ENCODE measurements at regions not wholly inside any gene's neighbourhood (a gene's known extent, or its start where the extent isn't known, plus 50 kb on each side); places are given as distances from the start of the nearest gene placed in this dataset.

DNA sequence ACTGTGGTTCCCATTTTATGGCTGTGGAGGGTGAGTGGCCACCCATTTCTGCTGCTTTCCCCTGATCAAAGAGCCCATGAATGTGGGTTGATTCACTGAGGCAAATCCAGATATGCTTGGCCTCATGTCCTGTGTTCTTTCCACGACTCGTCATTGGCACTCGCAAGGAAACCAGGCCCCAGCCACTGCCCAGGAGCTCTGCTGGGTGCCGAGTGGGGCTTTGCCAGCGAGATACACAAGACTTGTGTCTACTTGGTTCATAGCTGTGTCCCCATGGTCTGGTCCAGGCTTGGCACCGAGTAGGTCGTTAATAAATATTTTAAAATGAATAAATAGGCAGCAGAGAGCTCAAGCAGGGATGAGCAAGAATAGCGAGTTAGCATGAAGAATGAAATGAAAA lies 1291.5 kb downstream of the TBC1D22A start:
- DNase-seq = no peak

DNA sequence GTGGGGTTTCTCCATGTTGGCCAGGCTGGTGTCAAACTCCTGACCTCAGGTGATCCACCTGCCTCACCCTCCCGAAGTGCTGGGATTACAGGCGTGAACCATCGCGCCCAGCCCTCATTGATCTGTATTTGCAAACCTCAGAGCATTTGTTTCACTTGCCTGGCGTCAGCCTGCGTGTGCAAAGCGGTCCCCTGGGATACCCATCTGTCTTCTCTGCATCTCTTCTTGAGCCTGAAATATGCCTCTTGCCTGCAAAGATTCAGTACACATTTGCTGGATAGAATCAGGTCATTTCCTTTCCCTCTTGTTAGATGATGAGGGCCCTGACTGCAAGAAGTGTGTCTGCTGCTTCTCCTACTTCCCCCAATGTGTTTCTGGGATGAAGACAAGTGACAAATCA lies 1291.0 kb downstream of the TBC1D22A start:
- no peak for DNase-seq

DNA sequence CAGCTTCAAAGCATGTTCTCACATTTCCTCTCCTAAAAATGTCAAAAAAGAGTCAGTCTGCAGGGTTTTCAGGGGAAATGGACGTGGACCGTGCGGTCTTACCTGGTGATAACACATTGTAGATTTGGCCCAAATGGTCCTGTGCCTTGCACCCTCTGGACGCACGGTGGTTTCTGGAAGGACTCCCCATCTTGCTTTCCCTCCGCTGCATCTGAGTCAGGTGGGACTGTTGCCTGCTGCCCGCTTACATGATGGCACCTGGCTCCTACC lies 1290.1 kb downstream of the TBC1D22A start:
- no peak for DNase-seq

DNA sequence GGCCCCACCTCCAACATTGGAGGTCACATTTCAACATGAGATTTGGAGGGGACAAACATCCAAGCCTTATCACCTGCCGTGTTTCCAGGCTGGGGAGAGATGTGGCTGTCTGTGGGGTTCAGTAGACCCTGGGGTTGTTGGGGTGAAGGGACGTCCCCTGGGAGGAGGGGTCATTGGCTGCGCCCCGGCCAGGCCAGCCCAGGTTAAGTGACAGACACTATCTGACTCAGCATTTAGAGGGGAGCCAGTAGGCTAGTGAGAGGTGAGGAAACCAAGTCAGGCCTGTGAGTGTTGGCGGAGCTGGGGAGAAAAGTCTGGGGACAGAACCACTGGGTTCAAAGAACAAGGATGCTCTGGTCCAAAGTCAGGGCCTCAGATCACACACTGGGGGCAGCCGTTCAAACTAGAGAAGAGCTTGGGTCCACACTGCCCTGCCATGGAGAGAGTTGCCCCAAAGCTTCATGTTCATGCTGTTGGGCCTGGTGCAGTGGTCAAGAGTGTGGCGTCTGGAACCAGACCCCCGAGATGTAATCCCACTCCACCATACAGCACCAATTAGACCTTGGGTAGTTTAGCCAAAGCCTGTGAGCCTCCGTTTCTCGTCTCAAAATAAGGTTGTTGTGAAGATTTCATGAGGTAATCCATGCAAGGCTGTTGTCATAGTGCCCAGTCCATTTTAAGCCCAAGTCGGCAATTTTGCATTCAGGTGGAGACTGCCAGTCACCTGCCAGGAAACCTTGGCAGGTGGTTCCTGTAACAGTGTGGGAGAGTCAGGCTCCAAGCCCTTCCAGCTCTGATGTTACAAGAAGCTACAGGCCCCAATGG lies 1289.6 kb downstream of the TBC1D22A start:
- no peak for DNase-seq

DNA sequence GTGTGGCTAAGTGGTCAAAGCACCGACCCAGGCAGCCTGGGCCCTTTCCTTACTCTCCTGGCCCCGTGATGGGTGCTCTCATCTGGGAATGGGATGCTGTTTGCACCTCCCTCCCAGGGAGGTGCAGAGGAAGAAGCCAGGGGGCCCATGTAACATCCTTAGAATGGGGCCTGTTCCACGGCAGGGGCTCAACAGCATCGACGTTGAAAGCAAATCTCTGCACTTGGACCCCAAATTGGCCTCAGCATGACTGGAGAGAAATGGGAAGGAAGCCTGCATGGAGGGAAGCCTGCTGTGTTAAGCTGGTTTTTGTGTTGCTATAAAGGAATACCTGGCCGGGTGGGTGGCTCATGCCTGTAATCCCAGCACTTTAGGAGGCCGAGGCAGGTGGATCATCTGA lies 1288.4 kb downstream of the TBC1D22A start:
- DNase-seq = no peak

DNA sequence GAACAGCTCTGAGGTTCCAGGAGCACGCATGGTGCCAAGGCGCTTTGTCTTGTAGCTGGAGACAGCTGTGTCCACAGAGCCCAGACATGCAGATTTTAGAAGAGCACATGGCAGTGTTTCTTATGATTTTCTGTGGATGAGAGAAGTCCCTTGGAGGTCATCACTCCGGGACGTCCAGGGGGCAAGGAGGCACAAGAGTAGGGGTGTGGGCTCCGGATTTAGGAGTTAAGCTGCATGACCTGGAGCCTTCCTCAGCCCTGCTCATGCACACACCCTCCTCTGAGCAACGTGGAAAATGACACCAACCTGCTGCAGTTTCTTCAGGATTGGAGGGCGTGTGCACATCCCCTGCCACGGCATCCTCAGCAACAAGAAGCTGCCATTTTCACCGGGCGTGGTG lies 1286.7 kb downstream of the TBC1D22A start:
- DNase-seq = no peak

DNA sequence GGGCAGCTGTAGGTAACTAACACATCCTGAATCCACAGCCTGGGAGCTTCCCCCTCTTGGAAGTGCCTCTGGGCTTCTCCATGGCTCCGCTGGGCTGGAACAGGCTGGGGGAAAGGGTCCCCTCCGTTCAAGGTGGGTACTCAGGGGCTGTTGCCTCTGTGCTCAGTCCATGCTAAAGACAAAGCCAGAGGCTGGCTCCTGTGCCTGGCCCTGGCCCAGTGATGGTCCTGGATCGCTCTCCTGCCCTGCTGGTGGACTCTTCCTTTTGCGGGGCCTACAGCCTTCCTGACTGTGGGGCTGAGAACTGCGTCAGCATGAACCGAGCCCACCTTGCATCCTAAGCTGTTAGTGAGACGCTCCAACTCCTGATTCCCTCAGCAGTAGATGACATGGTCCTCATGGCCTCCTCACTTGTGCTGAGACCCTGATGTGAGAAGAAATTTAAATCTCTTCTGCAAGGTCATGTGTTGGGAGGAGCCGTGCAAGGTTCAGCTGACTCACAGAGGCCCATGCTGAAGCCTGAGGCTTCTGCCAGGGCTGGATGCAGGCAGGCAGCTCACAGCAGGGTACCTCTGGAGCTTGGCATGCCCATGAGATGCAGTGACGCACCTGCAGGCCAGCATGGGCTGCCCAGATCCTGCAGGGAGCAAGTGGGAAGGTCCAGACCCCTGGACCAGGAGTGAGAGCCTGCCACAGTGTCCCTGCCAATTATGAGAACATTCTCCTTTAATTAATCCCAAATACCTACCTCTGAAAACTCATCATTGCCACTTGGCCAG lies 1285.5 kb downstream of the TBC1D22A start:
- no peak for DNase-seq

DNA sequence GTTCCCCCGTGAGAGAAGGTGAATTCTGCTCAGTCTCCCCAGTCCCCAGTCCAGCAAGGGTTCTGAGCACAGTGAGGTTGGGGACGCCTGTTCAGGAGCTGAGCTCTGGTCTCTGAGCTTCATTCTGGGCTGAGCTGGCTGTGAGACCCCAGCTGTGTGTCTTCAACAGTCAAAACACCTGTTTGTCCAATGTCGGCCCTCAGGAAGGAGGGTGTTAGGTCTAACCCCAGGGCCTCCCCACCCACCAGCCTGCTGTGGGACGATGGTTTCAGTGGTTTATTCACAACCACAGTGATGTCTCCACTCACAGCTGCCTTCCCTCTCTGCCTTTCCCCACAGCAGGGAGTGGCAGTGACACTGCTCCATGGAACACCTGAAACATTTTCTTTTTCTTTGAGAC lies 1282.9 kb downstream of the TBC1D22A start:
- no peak for DNase-seq

DNA sequence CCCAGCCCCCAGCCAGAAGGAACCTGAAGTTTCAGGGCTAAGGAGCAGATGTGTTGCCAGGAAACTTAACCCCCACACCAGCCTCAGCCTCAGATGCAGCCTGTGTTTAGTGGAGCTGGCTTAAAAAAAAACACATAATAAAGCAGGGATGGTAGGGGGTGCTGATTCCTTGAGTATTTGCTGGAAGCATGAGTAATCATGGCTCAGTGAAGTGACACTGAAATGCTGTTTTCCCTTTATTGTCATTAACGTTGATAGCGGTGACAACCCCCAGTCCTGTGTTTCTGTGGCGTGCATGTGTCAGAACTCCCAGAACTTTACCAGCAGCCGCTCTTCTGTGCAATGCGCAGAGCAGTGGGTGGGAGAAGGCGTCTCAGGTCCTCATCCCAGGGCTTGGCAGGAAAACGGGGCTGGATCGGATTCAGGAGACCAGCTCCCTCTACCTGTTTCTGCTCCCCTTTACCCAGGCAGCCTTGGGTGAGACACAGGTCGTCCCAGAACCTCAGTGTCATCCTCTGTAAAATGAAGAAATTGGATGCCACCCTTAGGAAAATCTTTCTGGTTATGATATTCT lies 1282.1 kb downstream of the TBC1D22A start:
- DNase-seq = no peak

DNA sequence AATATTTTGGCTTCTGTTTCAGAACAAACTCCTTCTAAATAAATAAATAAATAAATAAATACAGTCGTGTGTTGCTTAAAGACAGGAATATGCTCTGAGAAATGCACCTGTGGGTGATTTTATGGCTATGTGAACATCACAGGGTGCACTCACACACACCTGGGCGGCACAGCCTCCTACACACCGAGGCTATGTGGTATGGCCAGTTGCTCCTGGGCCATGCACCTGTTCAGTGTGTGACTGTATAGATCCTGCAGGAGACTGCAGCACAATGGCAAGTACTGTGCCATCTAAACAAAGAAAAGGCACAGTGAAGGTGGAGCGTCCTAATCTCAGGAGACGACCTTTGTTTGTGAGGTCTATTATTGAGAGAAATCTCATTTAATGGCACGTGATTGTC lies 1281.1 kb downstream of the TBC1D22A start:
- no peak for DNase-seq

DNA sequence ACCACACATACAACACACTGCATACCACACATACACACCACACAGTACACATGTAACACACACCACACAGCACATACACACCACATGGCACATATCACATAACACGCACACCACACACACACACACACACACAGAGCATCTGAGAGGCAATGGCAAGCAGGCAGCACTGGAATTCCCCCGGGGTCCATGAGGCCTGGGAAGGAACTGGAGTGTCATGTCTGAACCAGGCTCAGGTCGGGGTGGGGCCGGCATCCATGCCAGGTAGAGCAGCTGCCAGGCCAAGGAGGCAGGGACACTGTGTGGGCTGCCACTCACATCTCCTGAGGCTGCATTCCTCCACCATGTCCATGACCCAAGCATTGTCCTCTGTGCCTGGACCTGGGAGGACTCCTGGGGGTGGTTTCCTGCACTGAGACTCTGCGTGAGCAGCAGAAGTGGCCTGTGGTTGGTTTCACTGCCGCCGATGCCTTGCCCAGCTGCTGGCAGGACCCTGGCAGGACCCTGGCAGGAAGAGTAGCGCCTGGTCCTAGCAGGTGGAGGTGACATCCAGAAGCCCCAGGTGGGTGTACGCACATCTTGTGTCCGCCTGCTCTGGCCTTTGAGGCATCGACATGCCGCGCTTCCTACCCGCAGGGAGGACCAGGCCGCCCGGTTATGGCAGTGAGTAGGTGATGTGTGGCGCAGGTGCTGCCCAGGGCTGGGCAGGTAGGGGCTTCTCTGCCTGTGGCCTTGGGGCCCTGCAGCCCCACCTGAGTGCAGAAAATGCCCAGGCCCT lies 1280.4 kb downstream of the TBC1D22A start:
- DNase-seq = no peak

DNA sequence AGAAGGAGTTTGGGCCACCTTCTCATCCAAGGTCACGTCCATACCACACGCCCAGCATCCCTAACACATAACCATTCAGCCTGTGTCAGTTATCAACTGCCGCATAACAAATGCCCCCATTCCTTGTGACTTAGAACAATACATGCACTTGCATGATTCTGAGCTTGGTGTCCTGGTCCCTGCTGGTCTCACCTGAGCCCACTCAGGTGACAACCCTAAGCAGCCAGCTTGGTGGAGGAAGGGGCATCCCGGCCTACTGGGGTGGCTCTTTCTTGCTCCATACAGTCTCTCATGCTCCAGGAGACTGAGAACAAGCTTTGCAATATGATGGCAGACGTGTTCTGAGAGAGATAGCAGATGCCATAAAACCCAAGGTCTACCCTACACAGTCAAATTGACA lies 1276.9 kb downstream of the TBC1D22A start:
- DNase-seq = no peak

DNA sequence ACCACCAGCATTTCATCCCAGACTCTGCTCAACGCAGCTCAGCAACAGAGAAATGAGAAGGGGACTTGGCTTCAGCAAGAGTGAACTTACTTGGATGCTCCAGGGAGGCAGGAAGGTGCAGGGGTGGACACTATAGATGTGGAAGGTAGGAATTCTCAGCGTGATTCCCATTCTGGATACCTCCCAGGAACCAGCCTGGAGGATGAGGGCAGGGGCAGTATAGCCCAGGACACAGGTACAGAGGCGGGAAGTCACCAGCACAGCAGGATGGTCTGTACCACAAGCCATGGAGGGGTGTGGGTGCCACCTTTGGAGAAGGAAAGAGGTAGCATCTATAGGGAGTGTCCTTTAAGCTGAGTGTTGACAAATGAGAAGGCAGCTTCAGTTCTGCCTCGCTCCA lies 1275.2 kb downstream of the TBC1D22A start:
- DNase-seq = no peak

DNA sequence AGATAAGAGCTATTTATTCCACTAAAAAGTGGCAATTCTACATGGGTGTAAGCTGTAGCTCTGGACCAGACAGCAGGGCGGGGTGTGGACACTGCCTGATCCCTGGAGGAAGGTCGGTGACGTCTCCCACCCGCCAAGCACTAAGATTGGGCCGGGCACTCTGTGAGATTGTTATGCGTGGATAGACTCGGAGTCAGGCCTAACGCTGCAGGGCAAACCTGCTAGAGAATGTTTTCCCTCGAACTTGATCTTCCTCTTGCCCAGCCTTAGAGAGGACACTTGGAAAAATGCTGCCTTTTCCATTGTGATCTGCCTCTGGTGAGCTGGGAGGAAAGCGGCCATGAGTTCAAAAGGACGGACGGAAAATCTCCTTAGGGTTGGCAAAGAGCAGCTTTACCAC lies 1273.4 kb downstream of the TBC1D22A start:
- DNase-seq = no peak

DNA sequence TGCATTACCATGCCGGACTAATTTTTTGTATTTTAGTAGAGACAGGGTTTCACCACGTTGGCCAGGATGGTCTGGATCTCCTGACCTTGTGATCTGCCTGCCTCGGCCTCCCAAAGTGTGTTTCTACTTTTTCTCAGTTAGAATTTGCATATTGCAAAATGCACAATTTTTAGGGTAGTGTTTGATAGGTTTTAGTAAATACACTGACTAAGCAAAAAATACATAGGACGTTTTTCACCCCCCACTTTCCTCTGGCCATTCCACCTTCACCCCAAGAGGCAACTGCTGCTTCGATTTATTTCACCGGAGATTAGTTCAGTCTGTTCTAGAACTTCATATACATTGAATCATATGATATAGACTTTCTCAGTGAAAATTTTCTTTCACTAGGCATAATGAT lies 1269.1 kb downstream of the TBC1D22A start:
- no peak for DNase-seq

DNA sequence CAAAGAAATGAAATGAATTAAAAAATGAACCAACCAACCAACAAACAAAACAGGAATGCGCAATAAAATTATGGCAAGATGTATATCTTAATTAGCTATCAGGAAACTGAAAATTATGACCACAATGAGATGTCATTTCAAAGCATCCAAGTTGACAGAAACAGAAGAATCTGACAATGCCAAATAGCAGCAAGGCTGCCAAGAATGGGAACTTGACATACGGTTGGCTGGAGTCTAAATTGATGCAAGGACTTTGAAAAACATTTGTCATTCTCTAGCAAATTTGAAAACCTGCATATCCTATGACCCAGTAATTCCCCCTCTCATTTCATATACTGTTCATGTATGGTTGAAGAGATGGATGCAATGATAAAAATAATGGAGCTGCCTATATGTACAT lies 1262.6 kb downstream of the TBC1D22A start:
- no peak for DNase-seq

DNA sequence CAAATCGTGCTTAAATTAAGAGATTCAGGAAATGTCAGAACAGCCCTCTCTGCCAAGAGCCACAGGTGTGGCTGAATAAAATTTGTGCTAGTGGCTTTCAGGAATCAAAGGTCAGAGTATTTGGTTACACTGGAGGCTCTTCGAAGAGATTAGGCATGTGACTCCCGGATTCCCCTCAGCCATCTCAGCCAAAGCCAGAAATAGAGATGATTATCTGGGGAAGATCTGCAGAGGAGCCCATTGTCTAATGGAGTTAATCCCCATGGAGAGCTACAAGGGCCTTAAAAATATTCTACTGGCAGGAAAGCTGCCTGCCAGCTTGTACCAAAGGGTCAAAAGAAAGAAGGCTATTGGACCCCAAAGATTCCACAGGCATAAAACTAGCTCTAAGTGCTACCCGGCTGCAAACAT lies 1259.5 kb downstream of the TBC1D22A start:
- no peak for DNase-seq

DNA sequence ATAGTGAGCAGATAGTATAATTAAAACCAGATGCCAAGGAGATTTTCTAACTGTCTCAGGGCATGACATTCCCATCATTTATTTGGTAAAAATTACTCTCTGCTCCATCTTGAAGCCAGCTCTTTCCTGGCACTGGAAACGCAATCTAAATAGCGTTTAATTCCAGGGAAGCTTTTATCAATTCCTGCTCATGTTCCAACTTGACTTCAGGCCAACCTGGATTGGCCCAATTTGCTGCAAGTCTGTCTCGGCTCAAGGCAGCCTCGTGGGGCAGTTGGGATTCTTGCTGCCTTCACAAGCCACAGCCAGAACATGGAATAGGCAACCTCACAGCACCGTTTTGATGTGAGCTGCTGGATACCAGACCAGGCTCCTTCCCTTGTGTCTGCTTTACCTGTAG lies 1255.9 kb downstream of the TBC1D22A start:
- DNase-seq = no peak

DNA sequence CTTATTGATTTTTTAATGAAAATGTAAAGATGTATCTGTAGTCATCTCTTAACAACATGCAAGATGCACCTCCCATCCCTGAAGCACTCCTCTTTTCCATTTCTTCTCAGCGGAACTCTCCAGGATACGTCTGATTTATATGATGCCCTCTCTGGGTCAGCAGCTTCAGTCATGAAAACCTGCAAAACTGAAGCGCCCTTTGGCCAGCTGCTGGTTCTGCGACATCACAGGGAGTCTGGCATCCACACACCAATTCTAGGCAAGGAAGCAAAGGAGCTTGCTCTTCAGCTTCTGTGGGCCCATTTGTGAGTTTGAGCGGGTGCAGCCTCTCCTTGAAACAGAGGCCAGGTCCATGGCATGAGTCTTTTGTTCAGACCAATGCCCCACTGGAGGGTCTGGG lies 1253.3 kb downstream of the TBC1D22A start:
- no peak for DNase-seq

DNA sequence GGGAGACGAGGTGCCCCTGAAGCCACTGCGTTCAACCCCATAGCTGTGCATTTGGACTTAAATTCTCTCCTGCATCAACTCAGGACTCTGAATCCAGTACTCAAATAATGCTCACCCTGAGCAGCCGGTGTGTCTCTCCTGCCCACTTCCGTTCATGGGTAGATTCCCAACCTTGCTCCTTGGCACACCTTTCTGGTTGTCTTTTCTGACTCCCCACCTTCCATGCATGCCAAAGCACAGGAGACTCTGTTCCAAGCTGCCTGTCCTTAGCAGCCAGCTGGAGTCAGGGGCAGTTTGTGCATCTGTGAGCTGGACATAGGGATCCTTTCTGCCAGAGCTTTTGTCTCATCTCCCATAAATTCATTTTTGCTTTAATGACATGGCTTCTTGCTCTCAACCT lies 1242.5 kb downstream of the TBC1D22A start:
- no peak for DNase-seq

DNA sequence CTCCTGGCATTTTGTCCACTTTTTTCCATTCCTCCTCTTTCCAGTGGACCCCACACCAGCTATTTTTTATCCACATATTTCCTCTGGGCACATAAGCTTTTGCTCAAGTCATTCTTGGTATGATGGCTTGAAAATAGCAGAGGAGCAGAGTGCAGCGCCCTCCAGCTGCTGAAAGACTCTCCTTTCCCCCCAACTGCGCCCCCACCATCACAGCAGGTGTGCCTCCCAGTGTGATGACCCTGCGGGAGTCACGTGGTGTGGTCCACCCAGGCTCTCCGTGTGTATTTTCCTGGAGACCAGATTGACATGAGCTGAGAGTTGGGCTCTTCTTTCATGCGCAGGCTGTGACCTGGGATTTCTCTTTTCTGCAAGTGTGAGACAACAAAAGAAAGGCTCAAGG lies 1241.6 kb downstream of the TBC1D22A start:
- no peak for DNase-seq

DNA sequence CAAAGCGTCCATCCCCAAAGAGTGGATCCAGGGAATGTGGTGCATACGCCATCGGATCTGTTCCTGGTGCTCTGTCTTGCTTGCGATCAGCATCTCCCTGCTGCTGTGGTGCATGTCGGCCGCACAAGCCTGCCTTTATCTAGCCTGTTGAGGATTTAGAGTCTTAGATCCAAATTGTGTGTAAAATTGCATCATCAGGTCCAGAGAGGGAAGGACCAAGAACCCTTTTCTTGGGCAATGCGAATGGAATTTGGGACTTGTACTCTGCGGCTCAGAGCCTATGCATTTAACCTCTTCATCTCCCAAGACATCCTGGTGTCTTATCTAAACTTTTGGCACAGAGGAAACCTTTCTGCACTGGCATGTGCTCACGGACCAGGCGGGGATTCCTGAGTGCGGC lies 1238.7 kb downstream of the TBC1D22A start:
- DNase-seq = no peak

DNA sequence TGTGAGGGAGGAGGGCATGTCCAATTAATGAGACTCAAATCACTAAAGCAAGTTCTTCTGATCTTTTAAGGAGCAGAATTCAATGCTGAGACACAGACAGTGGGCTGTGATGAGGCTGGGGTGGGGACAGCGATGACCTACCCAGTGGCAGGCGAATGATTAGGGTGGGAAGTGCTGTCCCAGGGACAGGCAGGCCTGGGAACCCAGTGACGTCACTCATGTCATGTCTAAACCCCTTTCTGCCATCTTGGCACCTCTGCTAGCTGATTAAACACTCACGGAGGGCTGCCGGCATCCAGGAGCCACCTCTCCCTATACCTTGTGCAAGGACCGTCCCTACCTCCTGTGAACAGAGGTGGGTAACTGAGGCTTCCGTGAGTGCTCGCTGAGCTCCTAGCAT lies 1235.2 kb downstream of the TBC1D22A start:
- DNase-seq = no peak

All from hematopoietic multipotent progenitor cell treated with erythropoietin and hydrocortisone succinate and interleukin-3 and kit ligand, for 6 days (in vitro differentiated cells).